Ascending aorta (tissue), 2 donors: ENCODE measurements at regions not wholly inside any gene's neighbourhood (a gene's known extent, or its start where the extent isn't known, plus 50 kb on each side); places are given as distances from the start of the nearest gene placed in this dataset.

Source experiments
- DNase-seq, 2 donors: peaks; one replicate each; pipeline ENCODE4 v3.0.0-alpha.2; 2019; ENCODE audit warnings: low spot score in 2 of 2
- H3K27ac ChIP-seq, 2 donors: fragments of 200-600 bp; sonication (generic); one replicate each; pipeline ENCODE4 v1.5.1; 2016 to 2017; ENCODE audit warnings: mild to moderate bottlenecking in 1 of 2
- H3K27me3 ChIP-seq: fragments of 200-600 bp; sonication (generic); one replicate; pipeline ENCODE4 v1.5.1; 2017
- H3K36me3 ChIP-seq, 2 donors: fragments of 200-600 bp; sonication (generic); one replicate each; pipeline ENCODE4 v1.5.1; 2016
- H3K4me1 ChIP-seq, 2 donors: fragments of 200-600 bp; sonication (generic); one replicate each; pipeline ENCODE4 v1.5.1; 2016 to 2017; ENCODE audit warnings: mild to moderate bottlenecking in 1 of 2
- H3K4me3 ChIP-seq, 2 donors: fragments of 200-600 bp; sonication (generic); one replicate each; pipeline ENCODE4 v1.5.1; 2016 to 2017; ENCODE audit warnings: mild to moderate bottlenecking in 1 of 2
- H3K9me3 ChIP-seq, 2 donors: fragments of 200-600 bp; sonication (generic); one replicate each; pipeline ENCODE4 v1.5.1; 2016
- CTCF ChIP-seq, 3 experiments: fragments of 200-600 bp in 2 of 3; fragments of 450-650 bp in 1 of 3; sonication (generic) in 2 of 3; IDR thresholded peaks; one replicate each; pipeline ENCODE4 v1.5.1; 2016 to 2019; ENCODE audit warnings: antibody characterized with exemption in 3 of 3, mild to moderate bottlenecking in 1 of 3, moderate library complexity in 1 of 3
- intact Hi-C: fragments of 100-400 bp; cut with DNase I; formaldehyde crosslinking; loops from one replicate; pipeline ENCODE4 v1.15.1; 2023

GRCh38 chr11:131165036-131165435 lies 205.4 kb upstream of the NTM start:
- Histone ChIP-seq H3K9me3 (no peaks in the 10 kb centered on the region), H3K27ac (no peak overlapping the region), H3K4me3 (no peak overlapping the region), H3K27me3 (no peaks in the 10 kb centered on the region), H3K4me1 (no peaks in the 10 kb centered on the region), H3K36me3 (no peaks in the 10 kb centered on the region)
- no peak for DNase-seq
- no peak for TF ChIP-seq CTCF (IDR thresholded peaks at IDR 0.05)
- intact Hi-C loops: no loop called here

- no peak for TF ChIP-seq CTCF (IDR thresholded peaks at IDR 0.05)
- no peak for DNase-seq
- intact Hi-C loops: no loop called here
- Histone ChIP-seq H3K27ac (no peak overlapping the region), H3K4me3 (no peak overlapping the region), H3K36me3 (no peaks in the 10 kb centered on the region), H3K27me3 (no peaks in the 10 kb centered on the region), H3K9me3 (no peaks in the 10 kb centered on the region), H3K4me1 (no peaks in the 10 kb centered on the region)
Observed at GRCh38 chr11:131168839-131169713, 201.3 kb upstream of the NTM start.

GRCh38 chr11:131172011-131172410 lies 198.4 kb upstream of the NTM start:
- H3K27ac ChIP-seq: no peak overlapping the region
- no peak for DNase-seq

GRCh38 chr11:131178020-131178419 lies 192.4 kb upstream of the NTM start:
- no peak for DNase-seq
- Histone ChIP-seq H3K27me3 (no peaks in the 10 kb centered on the region), H3K27ac (no peak overlapping the region), H3K36me3 (no peaks in the 10 kb centered on the region), H3K4me1 (no peaks in the 10 kb centered on the region), H3K9me3 (no peaks in the 10 kb centered on the region), H3K4me3 (no peak overlapping the region)
- no peak for TF ChIP-seq CTCF (IDR thresholded peaks at IDR 0.05)
- intact Hi-C loops: no loop called here

More at GRCh38 chr11:131172011-131172410, 198.4 kb upstream of the NTM start:
- intact Hi-C loops: no loop called here
- no peak for TF ChIP-seq CTCF (IDR thresholded peaks at IDR 0.05)
- no peak overlapping the region for H3K4me3 ChIP-seq
- H3K36me3 ChIP-seq: no peaks in the 10 kb centered on the region
- H3K27me3 ChIP-seq: no peaks in the 10 kb centered on the region
- H3K4me1 ChIP-seq: no peaks in the 10 kb centered on the region
- H3K9me3 ChIP-seq: no peaks in the 10 kb centered on the region

GRCh38 chr11:131178596-131178995 lies 191.8 kb upstream of the NTM start:
- H3K36me3 ChIP-seq: no peaks in the 10 kb centered on the region
- H3K9me3 ChIP-seq: no peaks in the 10 kb centered on the region
- DNase-seq: no peak
- no peak overlapping the region for H3K27ac ChIP-seq
- H3K4me1 ChIP-seq: no peaks in the 10 kb centered on the region
- intact Hi-C loops: no loop called here
- no peaks in the 10 kb centered on the region for H3K27me3 ChIP-seq
- no peak overlapping the region for H3K4me3 ChIP-seq
- TF ChIP-seq CTCF (IDR thresholded peaks at IDR 0.05): no peak
